Fibroblast of lung (primary cell): ENCODE measurements at regions not wholly inside any gene's neighbourhood (a gene's known extent, or its start where the extent isn't known, plus 50 kb on each side); places are given as distances from the start of the nearest gene placed in this dataset.

Source experiments
- EZH2 ChIP-seq: IDR thresholded peaks from 2 replicates; pipeline ENCODE4 v1.5.1; 2012; ENCODE audit warnings: low read length, control low read depth, mild to moderate bottlenecking; ENCODE audit errors: missing control alignments
- TF ChIP-seq, protein P1 (sequence below), 2 donors: IDR thresholded peaks in 1 of 2; conservative IDR thresholded peaks in 1 of 2; 1 replicate in 1 of 2; 2 replicates in 1 of 2; pipeline ENCODE4 v1.5.1; 2011 to 2012; ENCODE audit warnings: low read length in 2 of 2, control low read depth in 1 of 2, inconsistent platforms in 1 of 2, low read depth in 1 of 2, mild to moderate bottlenecking in 1 of 2

DNA sequence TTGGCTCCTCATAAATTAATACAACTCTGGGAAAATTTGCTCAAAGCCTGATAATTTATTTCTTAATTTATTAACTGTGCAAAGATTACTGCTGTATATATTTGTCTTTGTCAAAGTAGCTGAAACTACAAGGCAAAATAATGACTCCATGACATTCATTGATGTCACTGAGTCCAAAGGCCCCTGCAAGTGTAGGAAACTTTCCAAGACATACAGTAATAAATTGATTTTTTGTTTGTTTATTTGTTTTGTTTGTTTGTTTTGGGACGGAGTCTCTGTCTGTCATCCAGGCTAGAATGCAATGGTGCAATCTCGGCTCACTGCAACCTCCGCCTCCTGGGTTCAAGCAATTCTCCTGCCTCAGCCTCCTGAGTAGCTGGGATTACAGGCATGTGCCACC, 96.8 kb upstream of the LPP start:
- TF ChIP-seq, protein P1, sequence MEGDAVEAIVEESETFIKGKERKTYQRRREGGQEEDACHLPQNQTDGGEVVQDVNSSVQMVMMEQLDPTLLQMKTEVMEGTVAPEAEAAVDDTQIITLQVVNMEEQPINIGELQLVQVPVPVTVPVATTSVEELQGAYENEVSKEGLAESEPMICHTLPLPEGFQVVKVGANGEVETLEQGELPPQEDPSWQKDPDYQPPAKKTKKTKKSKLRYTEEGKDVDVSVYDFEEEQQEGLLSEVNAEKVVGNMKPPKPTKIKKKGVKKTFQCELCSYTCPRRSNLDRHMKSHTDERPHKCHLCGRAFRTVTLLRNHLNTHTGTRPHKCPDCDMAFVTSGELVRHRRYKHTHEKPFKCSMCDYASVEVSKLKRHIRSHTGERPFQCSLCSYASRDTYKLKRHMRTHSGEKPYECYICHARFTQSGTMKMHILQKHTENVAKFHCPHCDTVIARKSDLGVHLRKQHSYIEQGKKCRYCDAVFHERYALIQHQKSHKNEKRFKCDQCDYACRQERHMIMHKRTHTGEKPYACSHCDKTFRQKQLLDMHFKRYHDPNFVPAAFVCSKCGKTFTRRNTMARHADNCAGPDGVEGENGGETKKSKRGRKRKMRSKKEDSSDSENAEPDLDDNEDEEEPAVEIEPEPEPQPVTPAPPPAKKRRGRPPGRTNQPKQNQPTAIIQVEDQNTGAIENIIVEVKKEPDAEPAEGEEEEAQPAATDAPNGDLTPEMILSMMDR (conservative IDR thresholded peaks at IDR 0.05 in 1 of 2, IDR thresholded peaks at IDR 0.05 in 1 of 2; ENCODE audit: low read depth in 1 of 2, low read length in 2 of 2) = no peak
- no peak for TF ChIP-seq EZH2
